ENCODE measurements at regions not wholly inside any gene's neighbourhood (a gene's known extent, or its start where the extent isn't known, plus 50 kb on each side); places are given as distances from the start of the nearest gene placed in this dataset.

- Mint-ChIP-seq H3K4me3 (peak overlapping the region; percentile 4), H3K9me3 (peaks cover 5% of the 10 kb centered on the region), H3K27ac (peak overlapping the region; percentile 9), H3K4me1 (peaks cover 79% of the 10 kb centered on the region), H3K36me3 (ENCODE audit: low read depth) (no peaks in the 10 kb centered on the region), H3K27me3 (ENCODE audit: low read depth, poor library complexity) (peaks cover 3% of the 10 kb centered on the region)
- no peak for TF ChIP-seq CTCF (IDR thresholded peaks at IDR 0.05)
- no peak for DNase-seq
Observed at GRCh38 chr11:115577701-115578100, 73.5 kb upstream of the CADM1 start.

GRCh38 chr11:115576606-115577380, 72.6 kb upstream of the CADM1 start:
- peaks cover 79% of the 10 kb centered on the region for H3K4me1 Mint-ChIP-seq
- H3K27ac Mint-ChIP-seq: no peak overlapping the region
- H3K4me3 Mint-ChIP-seq: no peak overlapping the region
- peaks cover 12% of the 10 kb centered on the region for H3K9me3 Mint-ChIP-seq
- H3K36me3 Mint-ChIP-seq (ENCODE audit: low read depth): no peaks in the 10 kb centered on the region
- no peak for DNase-seq
- H3K27me3 Mint-ChIP-seq (ENCODE audit: low read depth, poor library complexity): peaks cover 1% of the 10 kb centered on the region
- no peak for TF ChIP-seq CTCF (IDR thresholded peaks at IDR 0.05)

GRCh38 chr11:115572551-115572950, 68.3 kb upstream of the CADM1 start:
- no peak for TF ChIP-seq CTCF (IDR thresholded peaks at IDR 0.05)
- no peaks in the 10 kb centered on the region for H3K27me3 Mint-ChIP-seq (ENCODE audit: low read depth, poor library complexity)
- no peak for DNase-seq
- H3K36me3 Mint-ChIP-seq (ENCODE audit: low read depth): no peaks in the 10 kb centered on the region
- H3K4me1 Mint-ChIP-seq: peaks cover 46% of the 10 kb centered on the region
- no peak overlapping the region for H3K4me3 Mint-ChIP-seq
- H3K9me3 Mint-ChIP-seq: peaks cover 12% of the 10 kb centered on the region
- H3K27ac Mint-ChIP-seq: peak overlapping the region; percentile 16

GRCh38 chr11:115566180-115566764, 62.1 kb upstream of the CADM1 start:
- H3K27ac Mint-ChIP-seq: no peak overlapping the region
- H3K9me3 Mint-ChIP-seq: peaks cover 5% of the 10 kb centered on the region
- H3K4me3 Mint-ChIP-seq: no peak overlapping the region
- peaks cover 4% of the 10 kb centered on the region for H3K27me3 Mint-ChIP-seq (ENCODE audit: low read depth, poor library complexity)
- TF ChIP-seq CTCF (IDR thresholded peaks at IDR 0.05): no peak
- H3K36me3 Mint-ChIP-seq (ENCODE audit: low read depth): no peaks in the 10 kb centered on the region
- H3K4me1 Mint-ChIP-seq: peaks cover 32% of the 10 kb centered on the region
- no peak for DNase-seq

- peak overlapping the region; percentile 76 for H3K27ac Mint-ChIP-seq
- TF ChIP-seq CTCF (IDR thresholded peaks at IDR 0.05): no peak
Observed at GRCh38 chr11:115564851-115565250, 60.6 kb upstream of the CADM1 start.

GRCh38 chr11:115561116-115561515, 56.9 kb upstream of the CADM1 start:
- no peak for DNase-seq
- Mint-ChIP-seq H3K4me1 (peaks cover 38% of the 10 kb centered on the region), H3K36me3 (ENCODE audit: low read depth) (peaks cover 5% of the 10 kb centered on the region), H3K27ac (no peak overlapping the region), H3K4me3 (no peak overlapping the region), H3K9me3 (peaks cover 13% of the 10 kb centered on the region), H3K27me3 (ENCODE audit: low read depth, poor library complexity) (no peaks in the 10 kb centered on the region)
- no peak for TF ChIP-seq CTCF (IDR thresholded peaks at IDR 0.05)

More at GRCh38 chr11:115564851-115565250, 60.6 kb upstream of the CADM1 start:
- Mint-ChIP-seq H3K36me3 (ENCODE audit: low read depth) (peaks cover 4% of the 10 kb centered on the region), H3K9me3 (peaks cover 11% of the 10 kb centered on the region), H3K4me3 (no peak overlapping the region), H3K4me1 (peaks cover 32% of the 10 kb centered on the region), H3K27me3 (ENCODE audit: low read depth, poor library complexity) (peaks cover 4% of the 10 kb centered on the region)
- DNase-seq: no peak

Data from nephron progenitor cell (in vitro differentiated cells).